Spleen (tissue), 11 donors: ENCODE measurements at regions not wholly inside any gene's neighbourhood (a gene's known extent, or its start where the extent isn't known, plus 50 kb on each side); places are given as distances from the start of the nearest gene placed in this dataset.

Experiments used
- DNase-seq: peaks from one replicate; pipeline ENCODE4 v3.0.0-alpha.2; 2020
- H3K27ac ChIP-seq, 8 donors: fragments of 200-600 bp; sonication (generic) in 7 of 8; 1 replicate in 4 of 8; 2 replicates in 4 of 8; pipeline versions ENCODE4 v1.5.0 to v1.8.0; 2016 to 2021; ENCODE audit warnings: inconsistent platforms in 4 of 8, mild to moderate bottlenecking in 4 of 8, moderate library complexity in 1 of 8
- H3K27me3 ChIP-seq, 7 donors: fragments of 200-600 bp; sonication (generic) in 6 of 7; replicated peaks in 1 of 7; 1 replicate in 4 of 7; 2 replicates in 3 of 7; pipeline versions ENCODE4 v1.5.0 to v1.8.0; 2016 to 2021; ENCODE audit warnings: inconsistent platforms in 3 of 7, mild to moderate bottlenecking in 1 of 7
- H3K36me3 ChIP-seq, 6 donors: fragments of 200-600 bp; sonication (generic) in 5 of 6; 1 replicate in 4 of 6; 2 replicates in 2 of 6; pipeline versions ENCODE4 v1.5.0 to v1.8.0; 2016 to 2021; ENCODE audit warnings: inconsistent platforms in 2 of 6
- H3K4me1 ChIP-seq, 6 donors: fragments of 200-600 bp; sonication (generic) in 5 of 6; 1 replicate in 3 of 6; 2 replicates in 3 of 6; pipeline versions ENCODE4 v1.5.0 to v1.8.0; 2016 to 2021; ENCODE audit warnings: inconsistent platforms in 3 of 6
- H3K4me3 ChIP-seq, 8 donors: fragments of 200-600 bp; sonication (generic) in 7 of 8; 1 replicate in 4 of 8; 2 replicates in 4 of 8; pipeline versions ENCODE4 v1.5.0 to v1.8.0; 2016 to 2021; ENCODE audit warnings: inconsistent platforms in 4 of 8, mild to moderate bottlenecking in 4 of 8, moderate library complexity in 2 of 8
- H3K9me3 ChIP-seq, 8 donors: fragments of 200-600 bp; sonication (generic) in 7 of 8; 1 replicate in 4 of 8; 2 replicates in 4 of 8; pipeline versions ENCODE4 v1.5.0 to v1.8.0; 2016 to 2021; ENCODE audit warnings: inconsistent platforms in 4 of 8
- CTCF ChIP-seq, 11 experiments: fragments of 200-600 bp in 7 of 11; fragments of 450-650 bp in 4 of 11; sonication (generic) in 4 of 11; IDR thresholded peaks in 8 of 11; conservative IDR thresholded peaks in 3 of 11; 1 replicate in 7 of 11; 2 replicates in 4 of 11; pipeline versions ENCODE4 v1.4.0 to v1.8.0; 2016 to 2021; ENCODE audit warnings: antibody characterized with exemption in 11 of 11, inconsistent platforms in 4 of 11, mild to moderate bottlenecking in 1 of 11
- POLR2A ChIP-seq, 3 donors: fragments of 450-650 bp; IDR thresholded peaks; one replicate each; pipeline ENCODE4 v1.5.1; 2017; ENCODE audit warnings: antibody characterized with exemption in 3 of 3, mild to moderate bottlenecking in 1 of 3
- POLR2AphosphoS5 ChIP-seq, 3 donors: sonication (generic); formaldehyde crosslinking; IDR thresholded peaks; one replicate each; pipeline ENCODE4 v1.5.1; 2017; ENCODE audit warnings: antibody characterized with exemption in 3 of 3
- WGBS, 5 donors: extraction: QIAGEN DNeasy Blood & Tissue Kit in 3 of 5; methylation state at CpG; one replicate each; pipeline versions ENCODE4 v1.1.5 to v1.1.7; 2013 to 2018; 5-methylcytosine and 5-hydroxymethylcytosine counted together
- intact Hi-C: fragments of 100-400 bp; cut with DNase I; formaldehyde crosslinking; loops from one replicate; pipeline ENCODE4 v1.15.0; 2023; ENCODE audit warnings: low total_unique reads
- donor health status: healthy with polysubstance abuse.
- donor health status: DM: no; HTN: no; CAD: no; lungs with moderate emphysema.
- donor health status: DM: no; HTN: no; CAD: no.
- donor health status: Bipolar disorder and iron deficiency.
- donor health status: healthy.
- donor health status: DM: no; HTN: no; CAD: no.
- donor health status: DM: yes; HTN: yes; CAD: no.

- Histone ChIP-seq H3K27ac (no peak overlapping the region), H3K4me1 (peaks cover 6 to 21% (median 16%) of the 10 kb centered on the region in 6 donors), H3K36me3 (no peaks in the 10 kb centered on the region), H3K27me3 (no peaks in the 10 kb centered on the region), H3K4me3 (no peak overlapping the region), H3K9me3 (no peaks in the 10 kb centered on the region)
- no peak for DNase-seq
- intact Hi-C loops, result loop anchor here (10.0 kb wide), 1 partner anchor 196 kb away; no protein-coding TSS in a partner anchor
- WGBS, 5 donors, result 93 to 98% (median 95%) methylated on average over 3 of the region's 3 CpGs
- no peak for TF ChIP-seq POLR2A (IDR thresholded peaks at IDR 0.05)
- TF ChIP-seq POLR2AphosphoS5 (IDR thresholded peaks at IDR 0.05), result no peak
- no peak for TF ChIP-seq CTCF (IDR thresholded peaks at IDR 0.05 in 8 of 11, conservative IDR thresholded peaks at IDR 0.05 in 3 of 11)
Measured at GRCh38 chr12:92369056-92369455, 223.4 kb upstream of the BTG1 start.

DNA sequence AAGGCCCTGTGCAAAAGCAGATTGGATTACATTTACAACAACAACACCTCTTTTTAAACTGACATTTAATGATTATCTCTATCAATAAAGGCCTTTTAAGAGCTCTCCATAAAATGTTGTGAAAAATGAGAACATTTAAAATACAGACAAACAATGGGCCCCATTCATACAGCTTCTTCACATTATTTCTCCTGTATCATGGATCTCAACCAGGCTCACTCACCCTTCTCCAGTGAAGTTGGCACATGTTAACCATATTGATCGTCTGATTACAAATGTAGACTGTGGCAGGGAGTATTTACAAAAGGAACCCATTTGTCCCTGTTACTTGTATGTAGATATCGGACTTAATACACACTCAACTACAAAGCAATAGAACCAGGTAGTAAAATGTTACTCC is 220.2 kb upstream of the BTG1 start:
- H3K27me3 ChIP-seq, result no peaks in the 10 kb centered on the region
- no peak overlapping the region for H3K4me3 ChIP-seq
- DNase-seq, result no peak
- peaks cover 23 to 50% (median 46%) of the 10 kb centered on the region in 6 donors for H3K4me1 ChIP-seq
- peak overlapping the region in 5 of 8 donors; percentile 43 to 90 (median 86) for H3K27ac ChIP-seq
- intact Hi-C loops, result loop anchor here (10.0 kb wide), 1 partner anchor 199 kb away; no protein-coding TSS in a partner anchor
- H3K9me3 ChIP-seq, result no peaks in the 10 kb centered on the region
- TF ChIP-seq POLR2AphosphoS5 (IDR thresholded peaks at IDR 0.05) (no peak), POLR2A (IDR thresholded peaks at IDR 0.05) (no peak), CTCF (IDR thresholded peaks at IDR 0.05 in 8 of 11, conservative IDR thresholded peaks at IDR 0.05 in 3 of 11) (no peak)
- no peaks in the 10 kb centered on the region for H3K36me3 ChIP-seq
- 90 to 98% (median 94%) methylated on average over 2 of the region's 2 CpGs for WGBS, 5 donors

DNA sequence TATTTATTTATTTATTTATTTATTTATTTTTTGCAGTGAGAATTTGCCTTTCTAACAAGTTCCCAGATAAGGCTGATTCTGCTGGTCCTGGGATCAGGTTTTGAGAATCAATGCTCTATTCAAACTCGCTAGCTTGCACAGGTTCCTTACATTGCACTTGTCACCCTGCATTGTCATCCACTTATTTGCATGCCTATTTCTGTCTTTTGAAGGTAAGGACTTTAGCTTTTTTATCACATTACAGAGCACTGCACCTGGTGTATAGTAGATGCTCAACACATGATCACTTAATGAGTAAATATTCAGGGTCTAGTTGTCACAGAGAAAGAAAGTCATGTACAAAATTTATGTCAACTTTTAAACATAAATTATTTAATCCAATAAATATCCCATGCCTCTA is 219.7 kb upstream of the BTG1 start:
- no peak for DNase-seq
- H3K27ac ChIP-seq, result peak overlapping the region in 5 of 8 donors; percentile 43 to 90 (median 86)
- no peaks in the 10 kb centered on the region for H3K27me3 ChIP-seq
- no peaks in the 10 kb centered on the region for H3K9me3 ChIP-seq
- WGBS, 5 donors, result 66 to 92% (median 75%) methylated on average over 1 of the region's 1 CpG
- intact Hi-C loops, result loop anchor here (10.0 kb wide), 1 partner anchor 199 kb away; no protein-coding TSS in a partner anchor
- no peak for TF ChIP-seq CTCF (IDR thresholded peaks at IDR 0.05 in 8 of 11, conservative IDR thresholded peaks at IDR 0.05 in 3 of 11)
- TF ChIP-seq POLR2A (IDR thresholded peaks at IDR 0.05), result peak in 1 of 3 donors; percentile 12
- H3K36me3 ChIP-seq, result no peaks in the 10 kb centered on the region
- no peak overlapping the region for H3K4me3 ChIP-seq
- H3K4me1 ChIP-seq, result peaks cover 23 to 55% (median 49%) of the 10 kb centered on the region in 6 donors

GRCh38 chr12:92363295-92364146 is 217.9 kb upstream of the BTG1 start:
- peaks cover 23 to 61% (median 53%) of the 10 kb centered on the region in 6 donors for H3K4me1 ChIP-seq
- no peaks in the 10 kb centered on the region for H3K9me3 ChIP-seq
- WGBS, 5 donors, result 12 to 17% (median 12%) methylated on average over 11 of the region's 11 CpGs
- peak overlapping the region; percentile 74 to 90 (median 86) for H3K27ac ChIP-seq
- H3K27me3 ChIP-seq, result no peaks in the 10 kb centered on the region
- H3K4me3 ChIP-seq, result peak overlapping the region; percentile 19 to 67 (median 26)
- TF ChIP-seq CTCF (IDR thresholded peaks at IDR 0.05 in 8 of 11, conservative IDR thresholded peaks at IDR 0.05 in 3 of 11), result no peak
- peak in 2 of 3 donors; percentile 6 to 44 for TF ChIP-seq POLR2A (IDR thresholded peaks at IDR 0.05)
- TF ChIP-seq POLR2AphosphoS5 (IDR thresholded peaks at IDR 0.05), result peak in 2 of 3 donors; percentile 78 to 85
- intact Hi-C loops, result loop anchor here (10.0 kb wide), 1 partner anchor 201 kb away; no protein-coding TSS in a partner anchor
- DNase-seq, result peak; percentile 81
- no peaks in the 10 kb centered on the region for H3K36me3 ChIP-seq
